MM.1S (cell line): ENCODE measurements at regions not wholly inside any gene's neighbourhood (a gene's known extent, or its start where the extent isn't known, plus 50 kb on each side); places are given as distances from the start of the nearest gene placed in this dataset.
"Not testable (repeated sequence)": the region's sequence is repeated elsewhere in the genome, so short reads cannot be mapped to it uniquely, and the experiment has no call there.

Experiments
- CTCF ChIP-seq: fragments of 300-600 bp; sonication (generic); IDR thresholded peaks from 2 replicates; pipeline ENCODE4 v1.5.1; 2016; ENCODE audit warnings: antibody characterized with exemption, low read length, mixed read lengths
- EZH2phosphoT487 ChIP-seq: fragments of 300-600 bp; sonication (generic); IDR thresholded peaks from 2 replicates; pipeline ENCODE4 v1.6.1; 2018; ENCODE audit warnings: antibody characterized with exemption, low read length

GRCh38 chr10:8177526-8177925 is 123.0 kb downstream of the GATA3 start:
- TF ChIP-seq EZH2phosphoT487, CTCF: not testable (repeated sequence)
